ENCODE measurements at regions not wholly inside any gene's neighbourhood (a gene's known extent, or its start where the extent isn't known, plus 50 kb on each side); places are given as distances from the start of the nearest gene placed in this dataset.
A peak's percentile ranks its signal among the peaks of the same experiment; 100 is the strongest.

DNA sequence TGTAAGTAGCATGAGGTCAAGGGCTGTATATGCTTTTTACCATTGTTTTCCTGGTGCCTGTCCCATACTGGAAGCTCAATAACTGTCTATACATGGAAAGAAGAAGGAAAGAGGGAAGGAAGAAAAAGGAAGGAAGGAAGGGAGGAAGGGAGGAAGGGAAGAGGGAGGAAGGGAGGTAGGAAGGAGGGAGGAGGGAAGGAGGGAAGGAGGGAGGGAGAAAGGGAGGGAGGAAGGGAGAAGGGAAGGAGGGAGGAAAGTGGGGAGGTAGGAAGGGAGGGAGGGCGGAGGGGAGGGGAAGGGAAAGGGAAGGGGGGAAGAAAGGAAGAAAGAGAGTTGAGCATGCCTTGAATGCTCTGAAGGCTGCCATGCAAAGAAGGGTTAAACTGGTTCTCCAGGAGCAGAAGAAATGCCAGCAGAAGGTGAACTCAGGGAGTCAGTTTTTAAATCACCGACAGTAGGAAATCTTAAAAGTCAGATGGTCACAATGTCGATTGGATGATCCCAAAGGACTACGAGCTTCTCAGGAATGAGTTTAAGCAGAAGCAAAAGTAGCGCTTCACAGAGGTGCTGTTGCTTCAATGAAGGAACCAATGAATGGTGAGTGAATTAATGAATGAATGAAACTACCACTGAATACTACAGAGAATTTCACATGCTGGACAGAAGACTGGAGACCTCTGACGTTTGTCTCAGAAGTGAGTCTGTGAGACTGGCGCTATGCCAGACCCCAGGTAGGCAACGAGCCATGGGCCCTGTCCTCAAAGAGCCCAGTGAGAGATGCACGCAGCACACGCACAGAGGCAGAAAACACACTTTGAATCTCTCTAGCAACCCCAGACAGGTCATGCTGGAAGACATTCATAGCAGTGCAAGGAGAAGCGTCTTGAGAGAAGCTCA lies 117.6 kb downstream of the MRPL14 start:
- Histone ChIP-seq H3K36me3 (ENCODE audit: control insufficient read depth, insufficient read depth, low read length) (no peaks in the 10 kb centered on the region), H3K4me1 (ENCODE audit: control insufficient read depth, insufficient read depth, low read length) (peaks cover 19% of the 10 kb centered on the region), H3K27ac (ENCODE audit: low read depth, low read length) (no peak overlapping the region), H3K9ac (ENCODE audit: low read depth, low read length) (no peak overlapping the region), H3K9me3 (ENCODE audit: control insufficient read depth, insufficient read depth, low read length) (no peaks in the 10 kb centered on the region), H3K4me3 (ENCODE audit: low read depth, low read length) (no peak overlapping the region), H3K27me3 (ENCODE audit: control insufficient read depth, insufficient read depth, low read length) (peaks cover 1% of the 10 kb centered on the region; the same call in 1 of the 2 replicates)

- no peak overlapping the region for H3K27ac ChIP-seq (ENCODE audit: low read depth, low read length)
- H3K4me1 ChIP-seq (ENCODE audit: control insufficient read depth, insufficient read depth, low read length): peaks cover 27% of the 10 kb centered on the region
- H3K4me3 ChIP-seq (ENCODE audit: low read depth, low read length): no peak overlapping the region
- peaks cover 9% of the 10 kb centered on the region for H3K27me3 ChIP-seq (ENCODE audit: control insufficient read depth, insufficient read depth, low read length)
- H3K9ac ChIP-seq (ENCODE audit: low read depth, low read length): no peak overlapping the region
- no peaks in the 10 kb centered on the region for H3K9me3 ChIP-seq (ENCODE audit: control insufficient read depth, insufficient read depth, low read length)
- H3K36me3 ChIP-seq (ENCODE audit: control insufficient read depth, insufficient read depth, low read length): no peaks in the 10 kb centered on the region
Observed at GRCh38 chr6:44008821-44009370, 118.4 kb downstream of the MRPL14 start.

- no peak overlapping the region for H3K4me3 ChIP-seq (ENCODE audit: low read depth, low read length)
- no peak overlapping the region for H3K27ac ChIP-seq (ENCODE audit: low read depth, low read length)
- H3K36me3 ChIP-seq (ENCODE audit: control insufficient read depth, insufficient read depth, low read length): no peaks in the 10 kb centered on the region
- no peak overlapping the region for H3K9ac ChIP-seq (ENCODE audit: low read depth, low read length)
- H3K4me1 ChIP-seq (ENCODE audit: control insufficient read depth, insufficient read depth, low read length): peaks cover 36% of the 10 kb centered on the region
- H3K9me3 ChIP-seq (ENCODE audit: control insufficient read depth, insufficient read depth, low read length): no peaks in the 10 kb centered on the region
- H3K27me3 ChIP-seq (ENCODE audit: control insufficient read depth, insufficient read depth, low read length): peaks cover 17% of the 10 kb centered on the region
Observed at GRCh38 chr6:44007818-44008621, 119.2 kb downstream of the MRPL14 start.

- Histone ChIP-seq H3K9me3 (ENCODE audit: control insufficient read depth, insufficient read depth, low read length) (no peaks in the 10 kb centered on the region), H3K36me3 (ENCODE audit: control insufficient read depth, insufficient read depth, low read length) (no peaks in the 10 kb centered on the region), H3K4me3 (ENCODE audit: low read depth, low read length) (no peak overlapping the region), H3K9ac (ENCODE audit: low read depth, low read length) (no peak overlapping the region), H3K27ac (ENCODE audit: low read depth, low read length) (no peak overlapping the region), H3K4me1 (ENCODE audit: control insufficient read depth, insufficient read depth, low read length) (peaks cover 37% of the 10 kb centered on the region), H3K27me3 (ENCODE audit: control insufficient read depth, insufficient read depth, low read length) (peaks cover 18% of the 10 kb centered on the region)
Observed at GRCh38 chr6:44006872-44007303, 120.4 kb downstream of the MRPL14 start.

DNA sequence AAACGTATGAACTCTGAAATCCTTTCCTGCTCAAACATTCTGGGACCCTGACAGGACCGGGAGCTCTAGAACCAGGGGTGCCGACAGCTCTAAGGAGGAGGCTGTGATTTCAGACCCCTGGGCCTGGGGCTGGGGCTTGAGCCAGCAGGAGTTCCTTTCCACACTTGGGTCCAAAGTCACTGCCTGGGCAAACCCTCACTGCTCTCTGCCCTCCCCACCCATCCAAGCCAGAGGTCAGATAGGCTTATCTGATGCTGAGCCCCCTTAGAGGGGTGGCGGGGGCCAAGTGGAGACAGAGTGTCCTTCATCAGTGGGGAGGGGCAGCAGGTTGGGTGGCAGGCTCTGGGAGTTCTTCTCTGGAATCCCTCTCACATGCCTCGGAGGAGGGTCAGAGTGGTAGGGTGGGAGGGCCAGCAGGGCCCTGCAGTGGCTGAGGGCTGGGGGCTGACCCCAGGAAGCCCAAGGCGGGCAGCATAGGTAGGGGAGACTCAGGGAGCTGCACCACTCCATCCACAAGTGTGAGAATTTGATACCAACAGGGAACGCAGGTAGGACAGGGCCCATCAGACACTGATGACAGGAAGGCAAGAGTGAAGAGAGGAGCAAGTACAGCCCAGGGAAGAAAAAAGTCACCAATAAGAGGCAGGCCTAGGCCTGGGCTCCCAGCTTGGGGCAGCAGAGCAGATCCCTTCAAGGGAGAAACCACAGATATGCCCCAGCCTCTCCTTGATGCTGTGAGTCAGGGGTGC lies 121.0 kb downstream of the MRPL14 start:
- H3K4me3 ChIP-seq (ENCODE audit: low read depth, low read length): no peak overlapping the region
- peaks cover 18% of the 10 kb centered on the region for H3K27me3 ChIP-seq (ENCODE audit: control insufficient read depth, insufficient read depth, low read length)
- no peak overlapping the region for H3K27ac ChIP-seq (ENCODE audit: low read depth, low read length)
- H3K36me3 ChIP-seq (ENCODE audit: control insufficient read depth, insufficient read depth, low read length): no peaks in the 10 kb centered on the region
- H3K9me3 ChIP-seq (ENCODE audit: control insufficient read depth, insufficient read depth, low read length): no peaks in the 10 kb centered on the region
- peaks cover 42% of the 10 kb centered on the region for H3K4me1 ChIP-seq (ENCODE audit: control insufficient read depth, insufficient read depth, low read length)
- H3K9ac ChIP-seq (ENCODE audit: low read depth, low read length): no peak overlapping the region

DNA sequence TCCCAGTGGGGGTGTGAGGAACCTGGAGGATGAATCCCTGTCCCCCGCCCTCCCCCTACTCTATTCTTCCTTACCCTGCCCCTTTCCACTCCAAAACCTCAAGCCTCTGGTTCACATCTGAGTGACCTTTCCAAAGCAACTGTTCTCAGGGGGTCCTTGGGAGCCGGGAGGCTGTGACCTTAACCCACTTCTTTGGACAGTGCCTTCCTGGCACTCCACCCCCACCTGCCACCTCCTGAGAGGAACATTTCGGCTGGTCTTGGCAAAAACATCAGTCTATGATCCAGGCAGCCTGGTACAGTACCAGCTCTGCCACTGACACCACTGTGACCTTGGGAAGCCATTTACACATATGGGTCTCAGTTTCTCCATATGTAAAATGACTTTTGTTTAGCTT lies 121.7 kb downstream of the MRPL14 start:
- no peak overlapping the region for H3K27ac ChIP-seq (ENCODE audit: low read depth, low read length)
- H3K27me3 ChIP-seq (ENCODE audit: control insufficient read depth, insufficient read depth, low read length): peaks cover 18% of the 10 kb centered on the region
- H3K9me3 ChIP-seq (ENCODE audit: control insufficient read depth, insufficient read depth, low read length): no peaks in the 10 kb centered on the region
- H3K36me3 ChIP-seq (ENCODE audit: control insufficient read depth, insufficient read depth, low read length): no peaks in the 10 kb centered on the region
- peaks cover 46% of the 10 kb centered on the region for H3K4me1 ChIP-seq (ENCODE audit: control insufficient read depth, insufficient read depth, low read length)
- no peak overlapping the region for H3K4me3 ChIP-seq (ENCODE audit: low read depth, low read length)
- H3K9ac ChIP-seq (ENCODE audit: low read depth, low read length): no peak overlapping the region

DNA sequence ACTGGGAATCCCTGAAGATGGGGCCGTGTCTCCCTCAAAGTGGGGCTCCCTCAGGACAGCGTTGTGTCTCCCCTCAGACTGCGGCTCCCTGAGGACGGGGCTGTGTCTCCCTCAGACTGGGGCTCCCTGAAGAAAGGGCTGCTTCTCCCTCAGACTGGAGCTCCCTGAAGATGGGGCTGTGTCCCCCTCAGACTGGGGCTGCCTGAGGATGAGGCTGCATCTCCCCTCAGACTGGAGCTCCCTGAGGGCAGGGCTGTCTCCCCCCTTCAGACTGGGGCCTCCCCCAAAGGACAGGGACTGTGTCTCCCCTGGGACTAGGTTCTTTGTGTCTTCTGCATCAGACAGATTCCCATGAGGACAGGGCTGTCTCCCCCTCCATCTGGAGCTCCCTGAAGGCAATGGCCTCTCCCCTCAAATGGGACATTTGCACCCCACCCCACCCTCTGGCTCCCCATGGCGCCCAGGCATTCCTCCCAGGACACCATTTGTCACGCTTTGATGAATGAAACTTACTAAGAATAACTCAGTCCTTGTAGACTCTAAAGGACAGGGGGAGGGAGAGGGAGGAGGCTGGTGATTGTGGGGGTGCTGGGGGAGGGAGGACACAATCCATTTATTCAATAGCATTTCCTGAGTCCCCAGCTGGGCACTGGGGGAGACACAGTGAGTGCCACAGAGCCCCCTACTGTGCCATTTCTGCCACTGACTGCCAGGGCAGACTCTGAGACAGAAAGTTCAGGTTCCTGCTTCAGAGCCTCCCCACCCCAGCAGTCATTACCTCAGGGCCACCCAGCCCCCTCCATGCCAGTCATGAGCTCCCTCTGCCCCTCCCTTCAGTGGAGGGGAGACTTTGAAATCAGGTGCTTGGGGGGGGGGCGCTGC lies 122.4 kb downstream of the MRPL14 start:
- Histone ChIP-seq H3K27ac (ENCODE audit: low read depth, low read length) (no peak overlapping the region), H3K36me3 (ENCODE audit: control insufficient read depth, insufficient read depth, low read length) (no peaks in the 10 kb centered on the region), H3K4me1 (ENCODE audit: control insufficient read depth, insufficient read depth, low read length) (peaks cover 46% of the 10 kb centered on the region), H3K4me3 (ENCODE audit: low read depth, low read length) (no peak overlapping the region), H3K27me3 (ENCODE audit: control insufficient read depth, insufficient read depth, low read length) (peaks cover 18% of the 10 kb centered on the region), H3K9me3 (ENCODE audit: control insufficient read depth, insufficient read depth, low read length) (no peaks in the 10 kb centered on the region), H3K9ac (ENCODE audit: low read depth, low read length) (no peak overlapping the region)

- Histone ChIP-seq H3K9me3 (ENCODE audit: control insufficient read depth, insufficient read depth, low read length) (no peaks in the 10 kb centered on the region), H3K27ac (ENCODE audit: low read depth, low read length) (no peak overlapping the region), H3K9ac (ENCODE audit: low read depth, low read length) (no peak overlapping the region), H3K4me3 (ENCODE audit: low read depth, low read length) (no peak overlapping the region), H3K27me3 (ENCODE audit: control insufficient read depth, insufficient read depth, low read length) (peaks cover 18% of the 10 kb centered on the region), H3K36me3 (ENCODE audit: control insufficient read depth, insufficient read depth, low read length) (no peaks in the 10 kb centered on the region), H3K4me1 (ENCODE audit: control insufficient read depth, insufficient read depth, low read length) (peaks cover 46% of the 10 kb centered on the region)
Observed at GRCh38 chr6:44004136-44004535, 123.1 kb downstream of the MRPL14 start.

GRCh38 chr6:44003345-44004061 lies 123.7 kb downstream of the MRPL14 start:
- Histone ChIP-seq H3K27ac (ENCODE audit: low read depth, low read length) (peak overlapping the region; percentile 94), H3K4me1 (ENCODE audit: control insufficient read depth, insufficient read depth, low read length) (peaks cover 46% of the 10 kb centered on the region), H3K9ac (ENCODE audit: low read depth, low read length) (no peak overlapping the region), H3K27me3 (ENCODE audit: control insufficient read depth, insufficient read depth, low read length) (peaks cover 18% of the 10 kb centered on the region), H3K4me3 (ENCODE audit: low read depth, low read length) (peak overlapping the region; percentile 59), H3K36me3 (ENCODE audit: control insufficient read depth, insufficient read depth, low read length) (no peaks in the 10 kb centered on the region), H3K9me3 (ENCODE audit: control insufficient read depth, insufficient read depth, low read length) (no peaks in the 10 kb centered on the region)

All from HUES48 (cell line).